ENCODE measurements at regions not wholly inside any gene's neighbourhood (a gene's known extent, or its start where the extent isn't known, plus 50 kb on each side); places are given as distances from the start of the nearest gene placed in this dataset.
"Not testable (repeated sequence)": the region's sequence is repeated elsewhere in the genome, so short reads cannot be mapped to it uniquely, and the experiment has no call there.

- no peak for DNase-seq
Observed at GRCh38 chr3:139248593-139249255, 95.1 kb upstream of the MRPS22 start.

- DNase-seq, result no peak
Observed at GRCh38 chr3:139251529-139251928, 92.3 kb upstream of the MRPS22 start.

GRCh38 chr3:139252719-139253118, 91.1 kb upstream of the MRPS22 start:
- no peak for DNase-seq

- DNase-seq, result no peak
Observed at GRCh38 chr3:139258276-139258675, 85.5 kb upstream of the MRPS22 start.

- no peak for DNase-seq
Observed at GRCh38 chr3:139259398-139259797, 84.4 kb upstream of the MRPS22 start.

GRCh38 chr3:139260041-139260486, 83.8 kb upstream of the MRPS22 start:
- DNase-seq, result no peak

- no peak for DNase-seq
Observed at GRCh38 chr3:139260793-139261736, 82.8 kb upstream of the MRPS22 start.

- DNase-seq, result no peak
Observed at GRCh38 chr3:139261754-139262586, 81.8 kb upstream of the MRPS22 start.

GRCh38 chr3:139263798-139264197, 80.0 kb upstream of the MRPS22 start:
- no peak for DNase-seq

- no peak for DNase-seq
Observed at GRCh38 chr3:139264375-139264774, 79.4 kb upstream of the MRPS22 start.

GRCh38 chr3:139265131-139266016, 78.4 kb upstream of the MRPS22 start:
- no peak for DNase-seq

- no peak for DNase-seq
Observed at GRCh38 chr3:139267300-139268246, 76.2 kb upstream of the MRPS22 start.

GRCh38 chr3:139269984-139270383, 73.8 kb upstream of the MRPS22 start:
- DNase-seq, result no peak

GRCh38 chr3:139270652-139271051, 73.2 kb upstream of the MRPS22 start:
- not testable (repeated sequence) for DNase-seq

GRCh38 chr3:139280027-139280671, 63.7 kb upstream of the MRPS22 start:
- no peak for DNase-seq

GRCh38 chr3:139281096-139281495, 62.7 kb upstream of the MRPS22 start:
- no peak for DNase-seq

- no peak for DNase-seq
Observed at GRCh38 chr3:139281522-139282196, 62.2 kb upstream of the MRPS22 start.

- no peak for DNase-seq
Observed at GRCh38 chr3:139283301-139283700, 60.5 kb upstream of the MRPS22 start.

- no peak for DNase-seq
Observed at GRCh38 chr3:139284221-139284620, 59.6 kb upstream of the MRPS22 start.

GRCh38 chr3:139285691-139286090, 58.1 kb upstream of the MRPS22 start:
- no peak for DNase-seq

All from stimulated activated CD4-positive, alpha-beta T cell treated with anti-CD3 and anti-CD28 coated beads, Interleukin-12 subunit alpha, Interleukin-12 subunit beta, amount 100 ng/mL, for 4 hours (primary cell).